Smooth muscle cell (in vitro differentiated cells): ENCODE measurements at regions not wholly inside any gene's neighbourhood (a gene's known extent, or its start where the extent isn't known, plus 50 kb on each side); places are given as distances from the start of the nearest gene placed in this dataset.
"Not testable (repeated sequence)": the region's sequence is repeated elsewhere in the genome, so short reads cannot be mapped to it uniquely, and the experiment has no call there.

Experiments used
- DNase-seq: peaks from one replicate; lab custom pipeline; 2025; ENCODE audit not compliant: unreplicated experiment; lab: John Stamatoyannopoulos, UW
- H2AFZ ChIP-seq: fragments of 200-600 bp; sonication (generic); 2 replicates; pipeline ENCODE4 v1.6.0; 2016; ENCODE audit warnings: antibody characterized with exemption, low read depth, mild to moderate bottlenecking
- H3F3A ChIP-seq: fragments of 200-600 bp; sonication (generic); 2 replicates; pipeline ENCODE4 v1.6.0; 2017; ENCODE audit warnings: antibody characterized with exemption, low read depth
- H3K27ac ChIP-seq: fragments of 200-600 bp; sonication (generic); 2 replicates; pipeline ENCODE4 v1.5.1; 2016; ENCODE audit warnings: low read depth, mild to moderate bottlenecking
- H3K27me3 ChIP-seq: fragments of 200-600 bp; sonication (generic); 2 replicates; pipeline ENCODE4 v1.6.1; 2016; ENCODE audit warnings: low read depth, mild to moderate bottlenecking
- H3K36me3 ChIP-seq: fragments of 200-600 bp; sonication (generic); 2 replicates; pipeline ENCODE4 v1.5.1; 2016; ENCODE audit warnings: low read depth
- H3K4me1 ChIP-seq: fragments of 200-600 bp; sonication (generic); 2 replicates; pipeline ENCODE4 v1.5.1; 2016; ENCODE audit warnings: low read depth
- H3K4me2 ChIP-seq: fragments of 200-600 bp; sonication (generic); 2 replicates; pipeline ENCODE4 v1.6.0; 2016; ENCODE audit warnings: mild to moderate bottlenecking
- H3K4me3 ChIP-seq: fragments of 200-600 bp; sonication (generic); 2 replicates; pipeline ENCODE4 v1.5.1; 2016; ENCODE audit warnings: mild to moderate bottlenecking
- H3K79me2 ChIP-seq: fragments of 200-600 bp; sonication (generic); 2 replicates; pipeline ENCODE4 v1.6.0; 2016; ENCODE audit warnings: low read depth, mild to moderate bottlenecking
- H3K9ac ChIP-seq: fragments of 200-600 bp; sonication (generic); 2 replicates; pipeline ENCODE4 v1.6.0; 2016; ENCODE audit warnings: low read depth
- H3K9me3 ChIP-seq: fragments of 200-600 bp; sonication (generic); replicated peaks from 2 replicates; pipeline ENCODE4 v1.5.1; 2016; ENCODE audit warnings: low read depth
- H4K20me1 ChIP-seq: fragments of 200-600 bp; sonication (generic); 2 replicates; pipeline ENCODE4 v1.6.0; 2016; ENCODE audit warnings: low read depth
- WGBS: methylation state at CpG from one replicate; pipeline ENCODE4 v1.1.7; 2016; ENCODE audit warnings: low lambda C conversion rate; 5-methylcytosine and 5-hydroxymethylcytosine counted together
- TF ChIP-seq, protein P1 (sequence below): fragments of 200-600 bp; sonication (generic); IDR thresholded peaks from 2 replicates; pipeline ENCODE4 v1.5.1; 2017; ENCODE audit warnings: borderline replicate concordance, mild to moderate bottlenecking, antibody characterized with exemption; ENCODE audit not compliant: insufficient read depth, poor library complexity, severe bottlenecking

DNA sequence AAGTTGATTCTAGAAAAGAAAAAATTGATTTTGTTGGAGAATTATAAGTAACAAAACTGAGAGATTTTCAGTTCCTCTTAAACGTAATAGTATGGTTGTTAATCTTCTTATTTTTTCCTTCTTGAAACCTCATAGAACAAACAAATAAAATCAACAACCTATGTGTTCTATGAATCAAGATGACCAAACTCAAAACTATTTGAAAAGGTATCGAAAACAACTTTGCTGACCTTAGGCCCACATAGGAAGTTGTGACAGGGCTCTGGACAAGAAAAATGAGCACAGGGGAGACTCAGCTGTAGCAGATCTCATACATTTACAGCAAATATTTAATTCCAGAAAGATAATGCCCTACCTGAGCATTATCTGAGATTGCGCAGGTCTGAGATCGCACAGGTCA is 169.4 kb upstream of the CCNH start:
- no peak overlapping the region for H3K4me2 ChIP-seq

DNA sequence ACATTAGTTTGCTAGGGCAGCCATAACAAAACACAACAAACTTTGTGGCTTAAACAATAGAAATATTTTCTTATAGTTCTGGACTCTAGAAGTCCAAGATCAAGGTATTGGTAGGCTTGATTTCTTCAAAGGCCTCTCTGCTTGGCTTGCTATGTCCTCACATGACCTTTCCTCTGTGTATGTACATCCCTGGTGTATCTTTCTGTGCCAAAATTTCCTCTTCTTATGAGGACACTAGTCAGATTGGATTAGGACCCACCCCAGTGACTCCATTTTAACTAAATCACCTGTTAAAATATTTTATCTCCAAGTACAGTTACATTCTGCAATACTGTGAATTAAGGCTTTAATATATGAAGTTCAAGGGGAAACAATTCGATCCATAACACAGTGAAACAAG is 168.9 kb upstream of the CCNH start:
- H3K27ac ChIP-seq = no peak overlapping the region
- no peaks in the 10 kb centered on the region for H3K79me2 ChIP-seq
- 93% methylated on average over 1 of the region's 1 CpG for WGBS
- DNase-seq = no peak
- H3F3A ChIP-seq = no peaks in the 10 kb centered on the region
- H3K9ac ChIP-seq = no peak overlapping the region
- no peak overlapping the region for H3K4me3 ChIP-seq
- H2AFZ ChIP-seq = no peak overlapping the region
- TF ChIP-seq, protein P1, sequence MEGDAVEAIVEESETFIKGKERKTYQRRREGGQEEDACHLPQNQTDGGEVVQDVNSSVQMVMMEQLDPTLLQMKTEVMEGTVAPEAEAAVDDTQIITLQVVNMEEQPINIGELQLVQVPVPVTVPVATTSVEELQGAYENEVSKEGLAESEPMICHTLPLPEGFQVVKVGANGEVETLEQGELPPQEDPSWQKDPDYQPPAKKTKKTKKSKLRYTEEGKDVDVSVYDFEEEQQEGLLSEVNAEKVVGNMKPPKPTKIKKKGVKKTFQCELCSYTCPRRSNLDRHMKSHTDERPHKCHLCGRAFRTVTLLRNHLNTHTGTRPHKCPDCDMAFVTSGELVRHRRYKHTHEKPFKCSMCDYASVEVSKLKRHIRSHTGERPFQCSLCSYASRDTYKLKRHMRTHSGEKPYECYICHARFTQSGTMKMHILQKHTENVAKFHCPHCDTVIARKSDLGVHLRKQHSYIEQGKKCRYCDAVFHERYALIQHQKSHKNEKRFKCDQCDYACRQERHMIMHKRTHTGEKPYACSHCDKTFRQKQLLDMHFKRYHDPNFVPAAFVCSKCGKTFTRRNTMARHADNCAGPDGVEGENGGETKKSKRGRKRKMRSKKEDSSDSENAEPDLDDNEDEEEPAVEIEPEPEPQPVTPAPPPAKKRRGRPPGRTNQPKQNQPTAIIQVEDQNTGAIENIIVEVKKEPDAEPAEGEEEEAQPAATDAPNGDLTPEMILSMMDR = no peak
- H3K4me2 ChIP-seq = no peak overlapping the region
- no peaks in the 10 kb centered on the region for H3K27me3 ChIP-seq
- no peaks in the 10 kb centered on the region for H3K36me3 ChIP-seq
- H4K20me1 ChIP-seq = no peaks in the 10 kb centered on the region
- no peaks in the 10 kb centered on the region for H3K4me1 ChIP-seq
- no peaks in the 10 kb centered on the region for H3K9me3 ChIP-seq

More for the DNA sequence above, 169.4 kb upstream of the CCNH start:
- Histone ChIP-seq H2AFZ (no peak overlapping the region), H3K9ac (no peak overlapping the region), H3K4me3 (no peak overlapping the region), H3K36me3 (no peaks in the 10 kb centered on the region), H3F3A (no peaks in the 10 kb centered on the region), H3K79me2 (no peaks in the 10 kb centered on the region), H3K4me1 (no peaks in the 10 kb centered on the region), H4K20me1 (no peaks in the 10 kb centered on the region), H3K9me3 (no peaks in the 10 kb centered on the region), H3K27me3 (no peaks in the 10 kb centered on the region), H3K27ac (no peak overlapping the region)
- 97% methylated on average over 4 of the region's 4 CpGs for WGBS
- no peak for DNase-seq
- TF ChIP-seq, protein P1 = no peak

DNA sequence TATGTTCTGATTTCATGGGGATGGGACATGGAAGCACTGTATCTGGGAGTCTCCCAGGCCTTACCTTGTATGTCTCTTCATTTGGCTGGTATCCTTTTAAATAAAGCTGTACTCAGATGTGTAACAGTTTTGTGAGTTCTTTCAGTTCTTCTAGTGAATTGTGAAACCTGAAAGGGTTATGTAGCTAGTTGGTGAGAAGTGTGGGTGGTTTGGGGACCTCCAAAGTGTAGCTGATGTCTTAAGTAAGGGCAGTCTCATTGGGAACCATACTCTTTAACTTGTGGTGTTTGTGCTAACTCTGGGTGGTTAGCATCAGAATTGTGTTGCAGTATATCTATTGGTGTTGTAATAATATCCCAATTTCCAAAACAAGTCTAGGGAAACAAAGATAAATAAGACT is 166.9 kb upstream of the CCNH start:
- DNase-seq = no peak
- no peaks in the 10 kb centered on the region for H4K20me1 ChIP-seq
- no peaks in the 10 kb centered on the region for H3K9me3 ChIP-seq
- no peak overlapping the region for H3K27ac ChIP-seq
- TF ChIP-seq, protein P1 = no peak
- no peaks in the 10 kb centered on the region for H3K79me2 ChIP-seq
- no peaks in the 10 kb centered on the region for H3K36me3 ChIP-seq
- H3K27me3 ChIP-seq = no peaks in the 10 kb centered on the region
- no peaks in the 10 kb centered on the region for H3K4me1 ChIP-seq
- no peak overlapping the region for H2AFZ ChIP-seq
- no peak overlapping the region for H3K4me2 ChIP-seq
- no peak overlapping the region for H3K4me3 ChIP-seq
- H3F3A ChIP-seq = no peaks in the 10 kb centered on the region
- no peak overlapping the region for H3K9ac ChIP-seq

DNA sequence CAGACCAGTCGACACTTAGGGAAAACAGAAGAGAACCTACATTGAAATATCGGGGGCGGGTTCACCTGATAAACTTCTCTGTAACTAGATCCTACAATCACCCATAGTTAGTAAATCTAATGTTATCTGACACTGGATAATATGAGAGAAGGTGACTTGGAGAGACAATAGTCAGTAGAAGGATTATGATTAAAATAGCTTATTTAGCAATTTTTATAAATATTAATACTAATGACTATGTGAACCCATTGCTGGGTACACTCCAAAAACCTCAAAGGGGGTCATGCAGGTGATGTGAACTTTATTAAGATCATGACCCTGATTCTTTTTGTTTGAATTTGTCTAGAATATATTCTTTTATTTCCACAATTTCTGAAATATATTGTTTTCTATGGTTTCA is 164.1 kb upstream of the CCNH start:
- 92% methylated on average over 3 of the region's 3 CpGs for WGBS
- Histone ChIP-seq H3K9me3 (no peaks in the 10 kb centered on the region), H3K9ac (no peak overlapping the region), H4K20me1 (no peaks in the 10 kb centered on the region), H3F3A (no peaks in the 10 kb centered on the region), H2AFZ (no peak overlapping the region), H3K4me1 (no peaks in the 10 kb centered on the region), H3K27ac (no peak overlapping the region), H3K79me2 (no peaks in the 10 kb centered on the region), H3K4me3 (no peak overlapping the region), H3K4me2 (no peak overlapping the region), H3K27me3 (no peaks in the 10 kb centered on the region), H3K36me3 (no peaks in the 10 kb centered on the region)
- no peak for DNase-seq
- TF ChIP-seq, protein P1 = no peak

DNA sequence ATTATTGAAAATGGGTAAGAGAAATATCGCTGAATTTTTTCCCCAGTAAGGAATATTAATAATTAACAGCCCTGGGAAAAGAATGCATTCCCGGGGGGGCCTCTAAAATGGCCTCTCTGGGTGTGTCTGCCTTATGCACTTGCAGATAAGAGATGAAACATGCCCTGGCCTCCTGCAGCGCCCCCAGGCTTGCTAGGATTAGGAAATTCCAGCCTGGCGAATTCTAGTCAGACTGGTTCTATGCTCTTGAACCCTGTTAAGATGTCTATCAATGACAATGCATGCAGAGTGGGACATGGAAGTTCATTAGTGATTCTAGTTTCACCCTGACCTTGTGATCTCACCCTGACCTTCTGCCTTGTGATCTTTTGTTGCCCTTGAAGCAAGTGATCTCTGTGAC is 163.6 kb upstream of the CCNH start:
- not testable (repeated sequence) for H3K9me3 ChIP-seq, H3K27ac ChIP-seq, H3F3A ChIP-seq, H3K4me1 ChIP-seq, DNase-seq, H3K4me2 ChIP-seq, H4K20me1 ChIP-seq, H3K36me3 ChIP-seq, H2AFZ ChIP-seq, H3K79me2 ChIP-seq, H3K9ac ChIP-seq, H3K4me3 ChIP-seq, H3K27me3 ChIP-seq
- WGBS = 72% methylated on average over 4 of the region's 4 CpGs
